ENCODE measurements at regions not wholly inside any gene's neighbourhood (a gene's known extent, or its start where the extent isn't known, plus 50 kb on each side); places are given as distances from the start of the nearest gene placed in this dataset.

DNA sequence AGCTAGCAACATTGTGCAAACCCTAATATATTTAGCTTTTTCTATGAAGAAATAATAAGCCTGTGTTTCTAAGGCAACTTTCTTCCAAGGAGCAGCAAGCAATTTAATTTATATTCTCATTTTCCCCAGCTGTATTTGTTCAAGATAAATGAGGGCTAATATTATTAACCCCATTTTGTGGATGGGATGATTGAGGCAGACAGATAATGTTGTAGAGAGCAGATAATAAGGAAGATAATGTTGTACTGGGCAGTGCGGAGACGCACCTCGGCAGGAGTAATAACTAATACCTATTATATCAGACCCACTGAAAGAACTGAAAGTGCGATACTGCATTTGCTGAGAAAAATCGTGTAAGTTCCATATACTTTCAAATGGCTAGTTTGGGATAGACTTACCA lies 344.1 kb upstream of the FANCL start:
- DNase-seq (ENCODE audit: low read depth in 2 of 3, low spot score in 2 of 3) = no peak

GRCh38 chr2:58584606-58585118 lies 343.5 kb upstream of the FANCL start:
- DNase-seq (ENCODE audit: low read depth in 2 of 3, low spot score in 2 of 3) = no peak

DNA sequence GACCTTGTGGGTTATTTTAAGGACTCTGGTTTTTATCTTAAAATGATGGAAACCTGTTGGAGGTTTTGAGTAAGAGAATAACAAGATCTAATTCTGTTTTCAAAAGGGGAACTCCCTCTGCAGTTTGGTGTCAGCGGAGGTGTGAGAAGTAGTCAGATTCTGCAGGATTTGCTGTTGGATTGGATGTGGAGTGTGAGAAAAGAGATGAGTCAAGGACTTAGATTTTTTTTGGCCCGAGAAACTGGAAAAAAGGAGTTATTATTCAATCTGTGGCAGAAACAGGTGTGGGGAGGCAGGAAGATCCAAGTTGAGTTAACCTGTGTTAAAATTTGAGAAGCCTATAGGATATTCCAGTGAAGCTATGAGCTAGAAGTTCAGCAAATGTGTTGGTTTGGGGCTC lies 337.2 kb upstream of the FANCL start:
- peak in 1 of 3 donors; percentile 8 for DNase-seq (ENCODE audit: low read depth in 2 of 3, low spot score in 2 of 3)

DNA sequence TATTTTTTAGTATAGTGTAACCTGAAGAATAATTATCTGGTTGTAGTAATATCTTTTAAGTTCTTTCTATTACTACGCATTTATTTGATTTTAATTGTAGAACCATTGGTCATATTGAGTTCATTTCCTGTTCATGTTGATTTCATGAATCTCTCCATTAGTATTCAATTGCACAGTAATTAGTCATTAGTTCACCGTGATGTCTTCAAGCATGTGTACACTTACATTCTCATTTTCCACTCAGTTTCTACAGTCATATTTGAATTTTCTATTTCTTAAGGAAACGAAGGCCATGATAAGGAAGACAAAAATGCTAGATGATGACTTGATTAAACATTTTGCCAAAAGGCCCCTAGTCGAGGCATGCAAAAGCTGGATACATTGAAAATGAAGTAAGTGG lies 333.7 kb upstream of the FANCL start:
- no peak for DNase-seq (ENCODE audit: low read depth in 2 of 3, low spot score in 2 of 3)

GRCh38 chr2:58572731-58573130 lies 331.6 kb upstream of the FANCL start:
- no peak for DNase-seq (ENCODE audit: low read depth in 2 of 3, low spot score in 2 of 3)

- DNase-seq (ENCODE audit: low read depth in 2 of 3, low spot score in 2 of 3) = peak in 2 of 3 donors; percentile 72 to 73
These were observed 330.2 kb upstream of the FANCL start for GRCh38 chr2:58571181-58571852.

GRCh38 chr2:58569475-58570185 lies 328.5 kb upstream of the FANCL start:
- peak in 2 of 3 donors; percentile 11 to 21 for DNase-seq (ENCODE audit: low read depth in 2 of 3, low spot score in 2 of 3)

DNA sequence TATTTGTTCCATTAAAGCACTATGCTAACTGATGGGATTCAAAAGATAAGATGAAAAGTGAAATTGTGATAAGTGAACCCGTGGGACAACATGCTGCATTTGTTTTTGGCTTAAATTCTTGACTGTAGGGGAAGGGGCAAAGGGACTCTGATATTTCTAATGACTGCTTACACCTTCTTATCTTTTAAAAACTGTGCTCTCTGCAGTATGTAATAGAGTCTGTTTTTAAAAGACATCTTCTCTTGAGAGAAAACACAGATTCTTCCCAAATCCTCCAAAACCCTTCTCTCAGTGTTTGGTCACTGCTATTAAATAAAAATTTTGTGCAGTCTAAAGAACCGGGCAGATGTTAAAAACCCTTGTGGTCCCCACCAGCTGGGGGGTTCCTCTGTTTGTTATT lies 327.8 kb upstream of the FANCL start:
- no peak for DNase-seq (ENCODE audit: low read depth in 2 of 3, low spot score in 2 of 3)

DNA sequence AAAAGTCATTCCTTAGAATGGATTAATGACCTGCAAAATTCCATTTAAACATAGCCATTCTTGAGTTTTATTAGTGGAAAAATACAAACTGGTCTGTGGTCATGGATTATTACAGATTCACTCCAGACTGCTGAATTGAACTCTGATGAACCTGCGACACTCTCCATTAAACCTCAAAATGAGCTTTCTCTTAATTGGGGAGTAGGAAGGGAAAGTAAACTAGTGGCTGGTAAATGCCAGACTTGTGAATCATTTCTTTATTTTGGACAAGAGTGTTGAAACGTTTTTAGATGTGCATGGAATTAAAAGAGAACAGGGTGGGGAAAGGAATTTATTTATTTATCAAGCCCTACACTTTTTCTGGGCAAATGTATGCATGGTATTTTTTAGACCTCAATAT lies 321.2 kb upstream of the FANCL start:
- no peak for DNase-seq (ENCODE audit: low read depth in 2 of 3, low spot score in 2 of 3)

DNA sequence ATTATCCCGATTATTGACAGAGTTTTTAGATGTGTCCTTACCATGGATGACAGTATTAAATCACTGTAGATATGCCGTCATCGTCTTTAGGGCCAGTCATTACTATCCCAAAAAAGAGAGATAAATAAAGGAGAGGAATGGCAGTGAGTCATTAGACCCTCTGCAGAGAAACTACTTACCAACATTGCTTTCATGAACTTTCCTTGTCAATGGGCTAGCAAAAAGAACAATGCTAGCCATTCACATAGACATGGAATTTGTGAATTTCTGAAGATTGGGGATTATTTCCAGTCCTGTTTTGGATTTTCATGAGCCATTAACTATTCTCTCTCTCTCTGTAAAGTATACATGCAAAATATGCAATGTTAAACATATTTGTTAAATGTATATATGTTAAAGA lies 319.4 kb upstream of the FANCL start:
- no peak for DNase-seq (ENCODE audit: low read depth in 2 of 3, low spot score in 2 of 3)

- DNase-seq (ENCODE audit: low read depth in 2 of 3, low spot score in 2 of 3) = no peak
These were observed 317.8 kb upstream of the FANCL start for GRCh38 chr2:58558881-58559280.

GRCh38 chr2:58557176-58557575 lies 316.1 kb upstream of the FANCL start:
- DNase-seq (ENCODE audit: low read depth in 2 of 3, low spot score in 2 of 3) = no peak

DNA sequence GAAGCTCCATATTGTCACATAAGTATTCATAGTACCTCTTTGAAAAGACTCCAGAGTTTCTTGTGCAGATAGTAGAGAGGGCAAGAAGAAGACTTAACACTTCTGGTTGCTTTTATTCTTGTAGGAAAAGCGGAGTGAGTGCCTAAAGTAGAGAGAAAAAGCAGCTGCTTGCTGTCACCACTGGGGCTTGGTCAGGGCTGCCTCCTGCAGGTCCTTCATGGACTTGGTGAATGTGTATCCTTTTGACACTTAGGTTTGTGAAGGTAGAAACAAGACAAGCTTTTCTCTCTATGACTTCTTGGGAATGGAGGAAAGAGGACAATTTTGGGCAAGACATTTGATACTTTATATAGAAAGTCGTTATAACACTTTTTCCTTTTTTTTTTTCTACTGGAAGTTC lies 312.8 kb upstream of the FANCL start:
- no peak for DNase-seq (ENCODE audit: low read depth in 2 of 3, low spot score in 2 of 3)

DNA sequence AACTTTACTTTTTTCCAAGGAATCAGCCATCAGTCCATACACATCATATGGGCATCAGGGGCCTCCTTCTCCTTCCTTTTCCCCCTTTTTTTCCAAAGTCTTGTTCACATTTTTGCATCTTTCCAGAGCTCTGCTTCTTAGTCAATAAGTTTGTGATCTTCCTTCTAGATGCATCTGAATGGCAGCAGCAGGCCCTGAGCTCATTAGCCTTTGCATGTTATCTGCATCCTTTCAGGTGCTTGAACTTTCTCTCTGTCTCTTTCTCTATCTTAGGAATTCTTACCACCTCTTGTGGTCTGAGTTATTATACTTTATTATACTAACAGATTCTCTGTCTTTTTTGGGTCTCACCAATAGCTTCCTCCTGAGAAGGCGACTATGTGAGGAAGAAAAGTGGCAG lies 312.4 kb upstream of the FANCL start:
- DNase-seq (ENCODE audit: low read depth in 2 of 3, low spot score in 2 of 3) = no peak

DNA sequence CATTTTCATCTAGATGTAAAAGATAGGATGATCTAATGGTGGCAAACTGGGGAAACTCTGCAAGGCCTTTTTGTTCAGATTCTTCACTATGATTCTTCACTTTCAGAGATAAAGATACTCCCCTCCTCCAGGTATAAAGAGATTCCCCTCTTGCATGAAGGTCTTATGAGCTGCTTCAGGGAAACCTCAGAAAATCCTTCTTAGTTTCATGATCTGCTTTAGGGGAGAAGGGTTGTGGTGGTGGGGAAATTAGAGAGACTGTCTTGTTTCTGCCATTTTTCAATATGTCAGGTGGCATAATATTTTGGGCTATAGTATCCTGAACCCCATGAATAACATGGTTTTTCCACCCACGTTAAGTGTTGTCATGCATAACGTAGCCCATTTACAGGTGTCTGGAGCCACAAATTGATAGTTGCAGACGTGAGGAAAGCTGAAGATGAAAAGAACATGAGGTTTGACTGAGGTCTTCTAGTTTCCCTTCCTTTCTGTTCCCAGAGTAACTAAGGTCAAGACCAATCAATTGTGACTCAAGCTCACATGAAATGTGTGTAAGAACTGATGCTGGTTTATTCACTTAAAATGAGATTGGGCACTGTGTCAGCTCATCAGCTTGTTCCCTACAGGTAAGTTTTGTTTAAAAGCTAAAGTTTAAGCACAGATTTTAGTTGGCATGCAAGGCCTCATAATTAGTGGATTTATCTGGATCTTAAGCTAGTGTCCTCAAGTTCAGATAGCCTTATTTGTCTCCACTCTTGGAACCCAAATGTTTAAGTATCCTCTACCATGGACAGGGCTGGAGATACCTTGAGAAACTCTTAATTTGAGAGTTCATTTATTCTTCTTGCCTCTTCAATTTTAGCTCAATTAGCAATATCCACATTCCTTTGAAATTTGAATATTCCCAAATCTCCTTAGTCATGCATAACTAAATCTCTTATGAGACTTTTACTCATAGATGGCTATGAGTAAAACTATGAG lies 304.5 kb upstream of the FANCL start:
- DNase-seq (ENCODE audit: low read depth in 2 of 3, low spot score in 2 of 3) = no peak

DNA sequence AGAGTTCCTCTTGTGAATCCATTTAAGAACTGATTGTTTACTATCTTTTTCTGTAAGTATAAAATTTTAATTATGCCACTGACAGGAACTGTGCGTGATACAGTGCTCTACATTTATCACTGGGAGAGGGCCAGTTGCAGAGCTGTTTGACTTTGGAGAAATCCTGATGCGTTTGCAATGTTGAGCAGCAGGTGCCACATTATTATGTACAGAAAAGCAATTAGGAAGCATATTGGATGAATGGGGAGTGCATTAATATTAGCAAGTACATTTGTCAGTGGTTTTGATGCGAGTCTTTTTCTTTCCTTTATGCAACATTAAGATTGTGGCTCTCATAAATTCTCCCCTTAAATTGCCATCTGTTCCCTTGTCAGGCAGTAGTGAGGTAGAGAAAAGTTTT lies 302.3 kb upstream of the FANCL start:
- no peak for DNase-seq (ENCODE audit: low read depth in 2 of 3, low spot score in 2 of 3)

- no peak for DNase-seq (ENCODE audit: low read depth in 2 of 3, low spot score in 2 of 3)
These were observed 300.4 kb upstream of the FANCL start for GRCh38 chr2:58541511-58541910.

DNA sequence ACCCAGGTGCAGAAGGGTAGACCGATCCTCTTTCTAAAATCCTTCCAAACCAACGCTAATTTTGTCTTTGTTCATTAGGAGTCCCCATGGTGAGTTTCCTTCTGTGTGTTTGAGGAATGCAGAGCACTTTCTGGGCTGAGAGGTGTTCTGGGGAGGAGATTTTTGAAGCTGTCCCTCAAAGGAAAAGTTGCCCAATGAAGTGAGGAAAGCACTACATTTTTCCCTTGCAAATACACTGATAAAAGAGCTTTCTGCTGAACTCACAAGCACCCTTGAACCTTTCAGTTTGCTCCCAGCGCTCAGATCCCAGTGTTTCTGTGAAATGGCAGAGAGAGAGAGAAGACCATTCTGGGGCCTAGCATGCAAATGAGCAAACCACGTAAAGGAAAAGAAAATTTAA lies 299.6 kb upstream of the FANCL start:
- no peak for DNase-seq (ENCODE audit: low read depth in 2 of 3, low spot score in 2 of 3)

GRCh38 chr2:58539973-58540372 lies 298.8 kb upstream of the FANCL start:
- no peak for DNase-seq (ENCODE audit: low read depth in 2 of 3, low spot score in 2 of 3)

GRCh38 chr2:58535990-58536389 lies 294.9 kb upstream of the FANCL start:
- DNase-seq (ENCODE audit: low read depth in 2 of 3, low spot score in 2 of 3) = no peak

DNA sequence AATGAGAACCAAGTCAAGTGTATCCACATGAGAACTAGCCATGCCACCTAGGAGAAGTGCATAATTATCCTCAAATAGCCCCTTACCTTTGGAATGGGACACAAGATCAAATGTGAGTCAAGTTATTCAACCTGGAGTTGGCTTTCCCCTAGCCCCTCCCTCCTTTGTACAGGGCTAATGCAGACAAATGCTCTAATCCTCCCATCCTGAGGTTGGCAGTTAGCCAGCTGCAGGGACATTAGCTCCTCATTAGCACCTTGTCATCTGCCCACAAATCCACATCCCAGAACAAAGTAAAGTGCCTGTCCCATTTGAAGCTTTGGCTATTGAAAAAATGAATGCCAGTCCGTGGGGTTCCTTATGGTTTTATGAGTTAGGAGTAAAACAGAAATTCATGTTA lies 294.1 kb upstream of the FANCL start:
- DNase-seq (ENCODE audit: low read depth in 2 of 3, low spot score in 2 of 3) = no peak
